Calu3 (cell line): ENCODE measurements at regions not wholly inside any gene's neighbourhood (a gene's known extent, or its start where the extent isn't known, plus 50 kb on each side); places are given as distances from the start of the nearest gene placed in this dataset.

ENCODE experiments used
- BruUV-seq: library from RNA; stranded (reverse); fragments of 400-500 nt; replicated peaks from 2 replicates; lab custom pipeline; 2021; lab: Mats Ljungman, UMichigan
- CTCF ChIA-PET: fragments of 300-600 bp; sonication (Branson Sonifier 250); formaldehyde crosslinking; loops from one replicate; lab custom pipeline; 2022; ENCODE audit warnings: antibody characterized with exemption; lab: Charles Lee
- DNase-seq: peaks from one replicate; pipeline ENCODE4 v3.0.0; 2022
- H3K27ac Mint-ChIP-seq: one replicate; pipeline ENCODE4 v1.8.0; 2022; ENCODE audit warnings: mixed read lengths; ENCODE audit not compliant: unreplicated experiment
- H3K27me3 Mint-ChIP-seq: one replicate; pipeline ENCODE4 v1.8.0; 2022; ENCODE audit warnings: mixed read lengths; ENCODE audit not compliant: unreplicated experiment
- H3K36me3 Mint-ChIP-seq: one replicate; pipeline ENCODE4 v1.8.0; 2022; ENCODE audit warnings: mild to moderate bottlenecking, moderate library complexity, mixed read lengths; ENCODE audit not compliant: insufficient read depth, unreplicated experiment
- H3K4me1 Mint-ChIP-seq: one replicate; pipeline ENCODE4 v1.8.0; 2022; ENCODE audit warnings: mild to moderate bottlenecking, low read depth, mixed read lengths; ENCODE audit not compliant: unreplicated experiment
- H3K4me3 Mint-ChIP-seq: one replicate; pipeline ENCODE4 v1.8.0; 2022; ENCODE audit warnings: mild to moderate bottlenecking, low read depth, moderate library complexity, mixed read lengths; ENCODE audit not compliant: unreplicated experiment
- H3K9me3 Mint-ChIP-seq: one replicate; pipeline ENCODE4 v1.8.0; 2022; ENCODE audit warnings: low read depth, mixed read lengths; ENCODE audit not compliant: unreplicated experiment
- intact Hi-C: fragments of 100-400 bp; cut with micrococcal nuclease; formaldehyde crosslinking; loops from one replicate; pipeline ENCODE4 v1.10.0; 2022; ENCODE audit not compliant: unreplicated experiment
- TF ChIP-seq, protein P1 (sequence below): fragments of 200-600 bp; IDR thresholded peaks from one replicate; pipeline ENCODE4 v1.8.0; 2022; ENCODE audit warnings: antibody characterized with exemption; ENCODE audit not compliant: unreplicated experiment

DNA sequence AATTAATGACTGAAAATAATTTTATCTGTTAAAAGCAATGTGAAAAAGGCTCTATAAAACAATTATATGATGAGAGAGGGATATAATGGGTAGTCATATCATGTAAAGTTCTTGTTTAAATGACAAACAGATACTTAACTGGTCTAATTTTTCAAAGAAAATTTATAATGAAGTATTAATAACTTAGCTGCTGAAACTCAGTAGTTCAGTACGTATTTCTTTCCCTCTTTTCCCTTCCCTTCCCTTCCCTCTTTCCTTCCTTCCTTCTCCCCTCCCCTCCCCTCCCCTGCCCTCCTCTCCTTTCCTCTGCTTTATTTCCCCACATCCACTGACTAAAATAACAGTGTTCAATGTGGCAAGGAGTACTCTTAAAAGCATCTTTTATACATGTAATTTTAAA is 123.1 kb upstream of the PTGFR start:
- TF ChIP-seq, protein P1, sequence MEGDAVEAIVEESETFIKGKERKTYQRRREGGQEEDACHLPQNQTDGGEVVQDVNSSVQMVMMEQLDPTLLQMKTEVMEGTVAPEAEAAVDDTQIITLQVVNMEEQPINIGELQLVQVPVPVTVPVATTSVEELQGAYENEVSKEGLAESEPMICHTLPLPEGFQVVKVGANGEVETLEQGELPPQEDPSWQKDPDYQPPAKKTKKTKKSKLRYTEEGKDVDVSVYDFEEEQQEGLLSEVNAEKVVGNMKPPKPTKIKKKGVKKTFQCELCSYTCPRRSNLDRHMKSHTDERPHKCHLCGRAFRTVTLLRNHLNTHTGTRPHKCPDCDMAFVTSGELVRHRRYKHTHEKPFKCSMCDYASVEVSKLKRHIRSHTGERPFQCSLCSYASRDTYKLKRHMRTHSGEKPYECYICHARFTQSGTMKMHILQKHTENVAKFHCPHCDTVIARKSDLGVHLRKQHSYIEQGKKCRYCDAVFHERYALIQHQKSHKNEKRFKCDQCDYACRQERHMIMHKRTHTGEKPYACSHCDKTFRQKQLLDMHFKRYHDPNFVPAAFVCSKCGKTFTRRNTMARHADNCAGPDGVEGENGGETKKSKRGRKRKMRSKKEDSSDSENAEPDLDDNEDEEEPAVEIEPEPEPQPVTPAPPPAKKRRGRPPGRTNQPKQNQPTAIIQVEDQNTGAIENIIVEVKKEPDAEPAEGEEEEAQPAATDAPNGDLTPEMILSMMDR = no peak
- Mint-ChIP-seq H3K4me1 (no peaks in the 10 kb centered on the region), H3K27ac (no peak overlapping the region), H3K36me3 (no peaks in the 10 kb centered on the region), H3K4me3 (no peak overlapping the region), H3K27me3 (no peaks in the 10 kb centered on the region), H3K9me3 (no peaks in the 10 kb centered on the region)
- no TSS peak for BruUV-seq
- no peak for DNase-seq
- intact Hi-C loops = no loop called here
- CTCF ChIA-PET = no interaction called here

- H3K27ac Mint-ChIP-seq = no peak overlapping the region
- BruUV-seq = no TSS peak
- H3K4me3 Mint-ChIP-seq = no peak overlapping the region
- TF ChIP-seq, protein P1 = no peak
- no peaks in the 10 kb centered on the region for H3K36me3 Mint-ChIP-seq
- H3K27me3 Mint-ChIP-seq = no peaks in the 10 kb centered on the region
- DNase-seq = no peak
- H3K9me3 Mint-ChIP-seq = no peaks in the 10 kb centered on the region
- CTCF ChIA-PET = no interaction called here
- no peaks in the 10 kb centered on the region for H3K4me1 Mint-ChIP-seq
- intact Hi-C loops = no loop called here
Observed at GRCh38 chr1:78369546-78369945, 121.2 kb upstream of the PTGFR start.

DNA sequence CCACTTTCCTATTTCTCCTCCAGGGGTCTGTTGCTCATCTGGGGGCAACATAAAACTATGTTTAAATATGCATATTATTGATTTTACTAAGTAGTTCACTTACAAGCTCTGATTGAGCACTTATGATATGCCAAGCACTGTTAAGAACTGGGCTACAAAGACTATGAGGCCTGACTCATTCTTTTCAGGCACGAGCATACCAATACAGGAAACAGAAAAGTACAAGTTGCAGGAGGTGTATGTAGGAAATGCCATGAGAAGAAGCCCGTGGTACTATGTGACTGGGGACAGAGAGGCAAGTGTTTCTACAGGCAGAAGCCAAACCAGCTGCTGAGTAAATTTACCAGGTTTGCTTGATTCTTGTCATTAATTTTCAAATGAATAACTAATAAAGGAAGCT is 120.4 kb upstream of the PTGFR start:
- no peak overlapping the region for H3K4me3 Mint-ChIP-seq
- no peaks in the 10 kb centered on the region for H3K4me1 Mint-ChIP-seq
- H3K36me3 Mint-ChIP-seq = no peaks in the 10 kb centered on the region
- BruUV-seq = no TSS peak
- H3K27ac Mint-ChIP-seq = no peak overlapping the region
- no peak for DNase-seq
- TF ChIP-seq, protein P1 = no peak
- H3K9me3 Mint-ChIP-seq = no peaks in the 10 kb centered on the region
- intact Hi-C loops = no loop called here
- CTCF ChIA-PET = no interaction called here
- H3K27me3 Mint-ChIP-seq = no peaks in the 10 kb centered on the region

GRCh38 chr1:78370779-78371482 is 119.8 kb upstream of the PTGFR start:
- CTCF ChIA-PET = no interaction called here
- TF ChIP-seq, protein P1 = no peak
- BruUV-seq = no TSS peak
- Mint-ChIP-seq H3K36me3 (no peaks in the 10 kb centered on the region), H3K27ac (no peak overlapping the region), H3K27me3 (no peaks in the 10 kb centered on the region), H3K9me3 (no peaks in the 10 kb centered on the region), H3K4me1 (no peaks in the 10 kb centered on the region), H3K4me3 (no peak overlapping the region)
- intact Hi-C loops = no loop called here
- no peak for DNase-seq
